ENCODE measurements at regions not wholly inside any gene's neighbourhood (a gene's known extent, or its start where the extent isn't known, plus 50 kb on each side); places are given as distances from the start of the nearest gene placed in this dataset.

- TF ChIP-seq CTCF (IDR thresholded peaks at IDR 0.05): no peak
- no peak for TF ChIP-seq POLR2AphosphoS5 (IDR thresholded peaks at IDR 0.05; ENCODE audit: insufficient read depth in 1 of 2, low read depth in 1 of 2)
- no peak for TF ChIP-seq POLR2A (IDR thresholded peaks at IDR 0.05)
Observed at GRCh38 chrX:75648803-75649588, 126.2 kb upstream of the ZDHHC15 start.

Measured in vagina (tissue), 2 donors.